Muscle layer of duodenum (tissue), 2 donors: ENCODE measurements at regions not wholly inside any gene's neighbourhood (a gene's known extent, or its start where the extent isn't known, plus 50 kb on each side); places are given as distances from the start of the nearest gene placed in this dataset.
"Not testable (repeated sequence)": the region's sequence is repeated elsewhere in the genome, so short reads cannot be mapped to it uniquely, and the experiment has no call there.

Experiments used
- H3K27ac ChIP-seq: one replicate; pipeline ENCODE4 v1.7.0; 2013; ENCODE audit warnings: mild to moderate bottlenecking, low read length
- H3K27me3 ChIP-seq: one replicate; pipeline ENCODE4 v1.7.0; 2013; ENCODE audit warnings: low read depth, mild to moderate bottlenecking, control low read depth, low read length
- H3K36me3 ChIP-seq, 2 donors: one replicate each; pipeline ENCODE4 v1.7.0; 2013; ENCODE audit warnings: low read length in 2 of 2, control low read depth in 1 of 2, mild to moderate bottlenecking in 1 of 2; ENCODE audit not compliant: insufficient read depth in 2 of 2, control insufficient read depth in 1 of 2
- H3K4me1 ChIP-seq, 2 donors: one replicate each; pipeline ENCODE4 v1.7.0; 2013; ENCODE audit warnings: low read length in 2 of 2, mild to moderate bottlenecking in 2 of 2, control low read depth in 1 of 2, moderate library complexity in 1 of 2; ENCODE audit not compliant: insufficient read depth in 2 of 2, control insufficient read depth in 1 of 2
- H3K4me3 ChIP-seq, 2 donors: one replicate each; pipeline ENCODE4 v1.7.0; 2013; ENCODE audit warnings: low read length in 2 of 2, low read depth in 1 of 2, mild to moderate bottlenecking in 1 of 2
- H3K9me3 ChIP-seq, 2 donors: one replicate each; pipeline ENCODE4 v1.7.0; 2013; ENCODE audit warnings: low read length in 2 of 2, control low read depth in 1 of 2, mild to moderate bottlenecking in 1 of 2; ENCODE audit not compliant: control insufficient read depth in 1 of 2
- donor health status: healthy.

DNA sequence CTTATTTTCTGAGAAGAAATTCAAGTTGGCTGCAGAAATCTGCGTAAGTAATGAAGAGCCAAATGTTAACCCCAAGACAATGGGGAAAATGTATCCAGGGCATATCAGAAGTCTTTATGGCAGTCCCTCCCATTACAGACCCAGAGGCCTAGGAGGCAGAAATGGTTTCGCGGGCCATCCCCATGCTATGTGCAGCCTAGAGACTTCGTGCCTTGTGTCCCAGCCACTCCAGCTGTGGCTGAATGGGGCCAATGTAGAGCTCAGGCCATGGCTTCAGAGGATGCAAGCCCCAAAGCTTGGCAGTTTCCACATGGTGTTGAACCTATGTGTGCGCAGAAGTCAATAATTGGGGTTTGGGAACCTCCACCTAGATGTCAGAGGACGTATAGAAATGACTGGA lies 131.9 kb downstream of the GPR37 start:
- Histone ChIP-seq H3K9me3 (peaks cover 0 to 3% of the 10 kb centered on the region in 2 donors), H3K27me3 (no peaks in the 10 kb centered on the region), H3K27ac (no peak overlapping the region), H3K36me3 (no peaks in the 10 kb centered on the region), H3K4me1 (no peaks in the 10 kb centered on the region), H3K4me3 (no peak overlapping the region)

DNA sequence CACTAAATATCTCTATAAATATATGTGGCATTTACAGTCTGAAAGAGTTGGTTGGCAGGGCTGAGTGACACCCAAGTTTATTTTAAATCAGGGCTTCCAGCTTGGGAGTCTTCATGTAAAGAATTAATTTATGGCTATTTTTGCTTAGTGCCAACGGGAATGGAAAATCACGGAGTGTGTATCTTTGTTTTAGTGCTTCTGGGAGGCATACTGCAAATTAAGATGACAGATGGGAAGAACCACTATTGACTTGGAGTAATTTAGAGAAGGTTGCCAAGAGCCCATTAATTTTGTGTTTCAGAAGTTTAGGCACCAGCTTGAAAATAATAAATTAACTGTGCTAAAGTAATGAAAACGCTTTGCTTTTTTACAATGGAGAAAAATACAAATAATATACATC lies 135.2 kb downstream of the GPR37 start:
- H3K36me3 ChIP-seq, result no peaks in the 10 kb centered on the region
- peaks cover 0 to 3% of the 10 kb centered on the region in 2 donors for H3K9me3 ChIP-seq
- no peak overlapping the region for H3K4me3 ChIP-seq
- H3K27ac ChIP-seq, result no peak overlapping the region
- H3K27me3 ChIP-seq, result no peaks in the 10 kb centered on the region
- H3K4me1 ChIP-seq, result no peaks in the 10 kb centered on the region

DNA sequence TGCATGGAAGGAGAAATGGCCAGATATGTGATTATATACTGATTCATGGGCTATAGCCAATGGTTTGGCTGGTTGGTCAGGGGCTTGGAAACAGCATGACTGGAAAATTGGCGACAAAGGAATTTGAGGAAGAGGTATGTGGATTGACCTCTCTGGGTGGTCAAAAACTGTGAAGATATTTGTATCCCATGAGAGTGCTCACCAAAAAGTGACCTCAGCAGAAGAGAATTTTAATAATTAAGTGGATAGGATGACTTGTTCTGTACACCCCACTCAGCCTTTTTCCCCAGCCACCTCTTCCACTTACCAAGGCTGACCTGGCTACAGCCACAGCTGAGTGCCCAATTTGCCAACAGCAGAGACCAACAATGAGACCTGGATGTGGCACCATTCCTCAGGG lies 146.7 kb downstream of the GPR37 start:
- H3K36me3 ChIP-seq, result no peaks in the 10 kb centered on the region
- H3K9me3 ChIP-seq, result no peaks in the 10 kb centered on the region
- H3K27me3 ChIP-seq, result no peaks in the 10 kb centered on the region
- H3K27ac ChIP-seq, result no peak overlapping the region
- H3K4me3 ChIP-seq, result no peak overlapping the region
- H3K4me1 ChIP-seq, result no peaks in the 10 kb centered on the region

DNA sequence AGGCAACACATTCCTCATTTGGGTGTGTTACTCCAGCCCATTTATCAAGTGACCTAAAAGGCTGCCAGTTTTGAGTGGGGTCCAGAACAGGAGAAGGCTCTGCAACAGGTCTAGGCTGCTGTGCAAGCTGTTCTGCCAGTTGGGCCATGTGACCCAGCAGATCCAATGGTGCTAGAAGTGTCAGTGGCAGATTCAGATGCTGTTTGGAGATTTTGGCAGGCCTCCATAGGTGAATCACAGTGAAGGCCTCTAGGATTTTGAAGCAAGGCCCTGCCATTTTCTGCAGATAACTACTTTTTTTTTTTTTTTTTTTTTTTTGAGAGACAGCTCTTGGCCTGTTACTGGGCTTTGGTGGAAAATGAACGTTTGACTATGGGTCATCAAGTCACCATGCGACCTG lies 147.5 kb downstream of the GPR37 start:
- H3K27ac ChIP-seq, H3K4me1 ChIP-seq, H3K4me3 ChIP-seq, H3K27me3 ChIP-seq, H3K36me3 ChIP-seq, H3K9me3 ChIP-seq: not testable (repeated sequence)

DNA sequence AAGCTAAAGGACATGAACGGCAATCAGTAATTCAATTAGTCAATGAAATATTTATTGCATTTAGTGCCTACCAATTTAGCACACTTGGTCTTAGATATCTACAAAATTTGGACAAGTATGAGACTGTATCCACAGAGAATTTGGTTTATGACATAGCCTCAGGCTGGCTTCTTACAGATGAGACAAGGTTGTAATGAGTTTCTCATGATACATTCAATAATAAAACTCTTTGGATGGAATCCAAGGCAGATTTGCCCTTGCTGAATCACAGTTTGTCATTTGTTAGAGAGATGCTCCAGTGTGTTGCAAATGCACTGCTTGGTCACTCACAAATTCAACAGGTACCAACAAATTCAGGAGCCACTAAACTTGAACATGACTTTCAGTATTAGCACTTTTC lies 162.5 kb downstream of the GPR37 start:
- Histone ChIP-seq H3K4me1 (no peaks in the 10 kb centered on the region), H3K4me3 (no peak overlapping the region), H3K36me3 (no peaks in the 10 kb centered on the region), H3K27ac (no peak overlapping the region), H3K27me3 (no peaks in the 10 kb centered on the region), H3K9me3 (no peaks in the 10 kb centered on the region)

DNA sequence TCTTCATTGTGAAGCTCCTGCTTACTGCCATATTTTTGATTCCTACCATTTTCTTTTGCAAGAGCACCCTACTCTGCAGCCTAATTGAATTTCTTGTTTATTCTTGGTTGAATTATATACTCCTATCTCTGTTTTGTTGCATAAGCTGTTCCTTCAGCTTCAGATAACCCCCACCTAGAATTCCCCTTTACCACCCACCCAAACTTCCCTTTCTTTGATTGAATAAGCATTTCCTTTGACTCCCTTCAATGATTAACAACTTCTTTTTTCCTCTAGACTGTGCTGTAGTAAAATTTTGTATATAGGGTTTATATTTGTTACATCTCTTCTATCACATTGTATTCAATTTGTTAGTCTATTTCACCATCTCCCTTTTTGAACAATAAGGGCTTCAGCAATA lies 168.1 kb downstream of the GPR37 start:
- Histone ChIP-seq H3K36me3 (no peaks in the 10 kb centered on the region), H3K9me3 (peaks cover 0 to 3% of the 10 kb centered on the region in 2 donors), H3K4me1 (no peaks in the 10 kb centered on the region), H3K4me3 (no peak overlapping the region), H3K27ac (no peak overlapping the region), H3K27me3 (no peaks in the 10 kb centered on the region)

DNA sequence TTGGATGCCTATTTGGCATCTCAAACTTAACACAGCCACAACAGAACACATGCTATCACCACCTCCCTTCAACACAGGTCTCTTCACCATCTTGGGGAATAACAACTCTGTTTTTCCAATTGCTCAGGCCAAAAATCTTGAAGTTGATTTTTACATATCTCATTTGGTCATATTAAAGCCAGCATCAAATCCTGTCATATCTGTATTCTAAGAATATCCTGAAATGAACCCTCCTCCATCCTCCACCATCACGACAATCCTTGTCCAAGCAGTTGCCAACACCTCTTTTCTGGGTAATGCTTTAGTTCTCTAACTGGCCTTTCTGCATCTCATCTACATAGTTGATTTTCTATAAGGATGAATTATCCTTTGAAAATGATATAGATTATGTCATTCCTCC lies 168.7 kb downstream of the GPR37 start:
- Histone ChIP-seq H3K27ac (no peak overlapping the region), H3K9me3 (peaks cover 0 to 3% of the 10 kb centered on the region in 2 donors), H3K36me3 (no peaks in the 10 kb centered on the region), H3K4me1 (no peaks in the 10 kb centered on the region), H3K27me3 (no peaks in the 10 kb centered on the region), H3K4me3 (no peak overlapping the region)

DNA sequence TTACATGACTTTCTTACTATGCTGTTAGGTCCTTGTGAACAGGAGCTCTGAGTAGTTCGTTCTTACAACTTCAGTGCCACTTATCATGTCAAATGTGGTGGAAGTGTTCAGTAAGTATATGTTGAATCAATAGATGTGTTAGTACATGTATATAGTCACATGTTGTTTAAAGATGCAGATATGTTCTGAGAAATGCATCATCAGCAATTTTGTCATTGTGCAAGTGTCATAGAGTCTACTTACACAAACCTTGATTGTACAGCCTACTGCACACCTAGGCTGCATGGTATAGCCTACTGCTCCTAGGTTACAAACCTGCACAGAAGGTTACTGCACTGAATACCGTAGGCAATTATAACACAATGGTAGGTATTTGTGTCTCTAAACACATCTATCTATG lies 174.8 kb downstream of the GPR37 start:
- Histone ChIP-seq H3K9me3 (no peaks in the 10 kb centered on the region), H3K4me3 (no peak overlapping the region), H3K27ac (no peak overlapping the region)

DNA sequence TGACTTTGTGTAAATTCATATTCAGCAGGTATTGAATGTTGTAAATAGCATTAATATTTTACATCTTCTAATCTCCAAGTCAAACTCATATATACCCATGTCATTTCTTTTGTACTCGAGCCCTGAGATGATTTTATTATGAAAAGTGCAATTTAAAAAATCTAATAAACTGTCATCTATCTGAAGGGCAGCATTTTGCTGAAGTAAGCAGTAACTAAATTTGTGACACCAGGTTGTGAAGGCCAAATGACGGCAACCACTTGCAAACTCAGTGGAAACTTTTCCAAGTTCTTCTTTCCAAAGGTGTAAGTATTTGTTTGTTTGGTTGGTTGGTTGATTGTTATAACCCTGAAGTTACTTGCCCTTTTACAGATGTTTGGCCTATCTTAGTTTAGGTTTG lies 188.3 kb downstream of the GPR37 start:
- Histone ChIP-seq H3K27ac (no peak overlapping the region), H3K9me3 (no peaks in the 10 kb centered on the region), H3K27me3 (no peaks in the 10 kb centered on the region), H3K36me3 (no peaks in the 10 kb centered on the region), H3K4me1 (no peaks in the 10 kb centered on the region), H3K4me3 (no peak overlapping the region)

More for the DNA sequence above, 174.8 kb downstream of the GPR37 start:
- Histone ChIP-seq H3K4me1 (no peaks in the 10 kb centered on the region), H3K27me3 (no peaks in the 10 kb centered on the region), H3K36me3 (no peaks in the 10 kb centered on the region)

DNA sequence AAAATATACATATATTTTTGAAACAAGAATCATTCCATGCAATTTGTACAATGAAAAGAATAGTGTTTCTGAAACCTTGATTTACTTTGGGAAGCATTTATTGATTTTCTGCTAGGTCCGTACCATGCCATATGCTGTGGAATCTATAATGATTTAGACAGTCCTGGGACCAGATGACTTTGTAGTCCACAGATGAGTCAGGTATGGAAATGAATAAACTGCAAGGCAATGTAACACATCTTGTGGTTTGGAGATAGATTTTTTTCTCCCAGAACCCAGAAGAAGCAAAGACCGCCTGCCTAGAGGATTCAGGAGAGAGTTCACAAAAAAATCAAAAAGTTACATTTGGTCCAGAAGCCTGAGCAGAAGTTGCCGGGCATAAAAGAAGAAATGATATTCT lies 190.4 kb downstream of the GPR37 start:
- Histone ChIP-seq H3K9me3 (no peaks in the 10 kb centered on the region), H3K27me3 (no peaks in the 10 kb centered on the region), H3K4me1 (no peaks in the 10 kb centered on the region), H3K27ac (no peak overlapping the region), H3K36me3 (no peaks in the 10 kb centered on the region), H3K4me3 (no peak overlapping the region)

DNA sequence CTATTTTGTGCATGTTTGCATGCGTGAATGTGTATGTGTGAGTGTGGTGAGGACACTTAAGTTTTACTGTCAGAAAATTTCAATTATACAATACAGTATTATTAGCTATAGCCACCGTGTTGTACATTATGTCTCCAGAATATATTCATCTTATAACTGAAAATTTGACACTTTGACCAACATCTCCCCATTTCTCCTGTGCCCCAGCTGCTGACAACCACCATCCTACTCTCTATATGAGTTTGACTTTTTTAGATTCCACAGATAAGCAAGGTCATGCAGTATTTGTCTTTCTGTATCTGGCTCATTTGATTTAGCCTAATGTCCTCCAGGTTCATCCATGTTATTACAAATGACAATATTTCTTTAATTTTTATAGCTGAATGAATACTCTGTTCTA lies 195.0 kb downstream of the GPR37 start:
- Histone ChIP-seq H3K27me3 (no peaks in the 10 kb centered on the region), H3K4me3 (no peak overlapping the region), H3K9me3 (no peaks in the 10 kb centered on the region), H3K4me1 (no peaks in the 10 kb centered on the region), H3K27ac (no peak overlapping the region), H3K36me3 (no peaks in the 10 kb centered on the region)

DNA sequence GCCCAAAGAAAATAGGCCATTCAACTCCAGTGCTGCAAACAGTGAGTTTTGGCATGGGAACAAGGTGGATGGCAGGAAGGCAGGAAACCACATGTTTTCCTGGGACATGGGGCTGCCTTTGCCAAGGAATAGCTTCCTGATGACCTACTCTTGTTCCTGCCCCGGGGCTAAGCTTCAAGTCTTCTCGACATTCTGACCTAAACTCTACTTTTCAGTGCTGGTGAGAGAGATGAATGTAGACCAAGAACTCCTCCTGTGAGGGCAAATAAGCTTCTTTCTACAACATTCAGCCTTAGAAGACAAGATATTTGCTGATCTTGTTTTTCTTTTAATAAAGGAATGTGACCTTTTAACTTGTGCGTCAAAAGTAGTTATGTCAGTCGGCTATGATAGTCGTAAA lies 199.0 kb downstream of the GPR37 start:
- no peak overlapping the region for H3K4me3 ChIP-seq
- H3K9me3 ChIP-seq, result no peaks in the 10 kb centered on the region
- no peak overlapping the region for H3K27ac ChIP-seq
- no peaks in the 10 kb centered on the region for H3K36me3 ChIP-seq
- H3K27me3 ChIP-seq, result no peaks in the 10 kb centered on the region
- no peaks in the 10 kb centered on the region for H3K4me1 ChIP-seq
